ENCODE measurements at regions not wholly inside any gene's neighbourhood (a gene's known extent, or its start where the extent isn't known, plus 50 kb on each side); places are given as distances from the start of the nearest gene placed in this dataset.

GRCh38 chr20:6407163-6407562 lies 284.3 kb upstream of the FERMT1 start:
- Mint-ChIP-seq H3K27me3 (no peaks in the 10 kb centered on the region), H3K9me3 (peaks cover 2% of the 10 kb centered on the region), H3K4me1 (ENCODE audit: low read depth) (no peaks in the 10 kb centered on the region), H3K36me3 (ENCODE audit: low read depth) (no peaks in the 10 kb centered on the region), H3K27ac (no peak overlapping the region), H3K4me3 (no peak overlapping the region)
- H3K36me3 ChIP-seq (ENCODE audit: insufficient read depth, low read length) = no peaks in the 10 kb centered on the region
- ATAC-seq (ENCODE audit: poor library complexity) (no peak), DNase-seq (no peak)
- POLR2A ChIA-PET = no interaction called here
- intact Hi-C loops (cut with DNase I, micrococcal nuclease) = no loop called here
- TF ChIP-seq, protein P1, sequence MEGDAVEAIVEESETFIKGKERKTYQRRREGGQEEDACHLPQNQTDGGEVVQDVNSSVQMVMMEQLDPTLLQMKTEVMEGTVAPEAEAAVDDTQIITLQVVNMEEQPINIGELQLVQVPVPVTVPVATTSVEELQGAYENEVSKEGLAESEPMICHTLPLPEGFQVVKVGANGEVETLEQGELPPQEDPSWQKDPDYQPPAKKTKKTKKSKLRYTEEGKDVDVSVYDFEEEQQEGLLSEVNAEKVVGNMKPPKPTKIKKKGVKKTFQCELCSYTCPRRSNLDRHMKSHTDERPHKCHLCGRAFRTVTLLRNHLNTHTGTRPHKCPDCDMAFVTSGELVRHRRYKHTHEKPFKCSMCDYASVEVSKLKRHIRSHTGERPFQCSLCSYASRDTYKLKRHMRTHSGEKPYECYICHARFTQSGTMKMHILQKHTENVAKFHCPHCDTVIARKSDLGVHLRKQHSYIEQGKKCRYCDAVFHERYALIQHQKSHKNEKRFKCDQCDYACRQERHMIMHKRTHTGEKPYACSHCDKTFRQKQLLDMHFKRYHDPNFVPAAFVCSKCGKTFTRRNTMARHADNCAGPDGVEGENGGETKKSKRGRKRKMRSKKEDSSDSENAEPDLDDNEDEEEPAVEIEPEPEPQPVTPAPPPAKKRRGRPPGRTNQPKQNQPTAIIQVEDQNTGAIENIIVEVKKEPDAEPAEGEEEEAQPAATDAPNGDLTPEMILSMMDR (IDR thresholded peaks at IDR 0.05) = no peak
- no peaks in the 10 kb centered on the region for H3K4me1 ChIP-seq (ENCODE audit: insufficient read depth, low read length)
- H3K4me3 ChIP-seq (ENCODE audit: low read length) = no peak overlapping the region
- H3K27me3 ChIP-seq (ENCODE audit: control insufficient read depth in 1 of 2, insufficient read depth in 2 of 2, low read length in 2 of 2) = no peaks in the 10 kb centered on the region
- CTCF ChIA-PET = no interaction called here
- H3K9me3 ChIP-seq (ENCODE audit: control insufficient read depth in 1 of 2, insufficient read depth in 1 of 2, low read length in 2 of 2) = no peaks in the 10 kb centered on the region
- H3K27ac ChIP-seq (ENCODE audit: low read depth in 1 of 2, low read length in 2 of 2) = no peak overlapping the region

- TF ChIP-seq, protein P1 (IDR thresholded peaks at IDR 0.05) = no peak
- DNase-seq (no peak), ATAC-seq (ENCODE audit: poor library complexity) (no peak)
- Mint-ChIP-seq H3K36me3 (ENCODE audit: low read depth) (no peaks in the 10 kb centered on the region), H3K27me3 (peaks cover 5% of the 10 kb centered on the region), H3K27ac (no peak overlapping the region), H3K4me3 (no peak overlapping the region), H3K9me3 (no peaks in the 10 kb centered on the region), H3K4me1 (ENCODE audit: low read depth) (no peaks in the 10 kb centered on the region)
- H3K9me3 ChIP-seq (ENCODE audit: control insufficient read depth in 1 of 2, insufficient read depth in 1 of 2, low read length in 2 of 2) = no peaks in the 10 kb centered on the region
- no peaks in the 10 kb centered on the region for H3K27me3 ChIP-seq (ENCODE audit: control insufficient read depth in 1 of 2, insufficient read depth in 2 of 2, low read length in 2 of 2)
- no peak overlapping the region for H3K27ac ChIP-seq (ENCODE audit: low read depth in 1 of 2, low read length in 2 of 2)
- intact Hi-C loops (cut with DNase I, micrococcal nuclease) = no loop called here
- no peak overlapping the region for H3K4me3 ChIP-seq (ENCODE audit: low read length)
- no peaks in the 10 kb centered on the region for H3K36me3 ChIP-seq (ENCODE audit: insufficient read depth, low read length)
- ChIA-PET CTCF (no interaction called here), POLR2A (no interaction called here)
- no peaks in the 10 kb centered on the region for H3K4me1 ChIP-seq (ENCODE audit: insufficient read depth, low read length)
Measured at GRCh38 chr20:6401893-6402557, 279.2 kb upstream of the FERMT1 start.

DNA sequence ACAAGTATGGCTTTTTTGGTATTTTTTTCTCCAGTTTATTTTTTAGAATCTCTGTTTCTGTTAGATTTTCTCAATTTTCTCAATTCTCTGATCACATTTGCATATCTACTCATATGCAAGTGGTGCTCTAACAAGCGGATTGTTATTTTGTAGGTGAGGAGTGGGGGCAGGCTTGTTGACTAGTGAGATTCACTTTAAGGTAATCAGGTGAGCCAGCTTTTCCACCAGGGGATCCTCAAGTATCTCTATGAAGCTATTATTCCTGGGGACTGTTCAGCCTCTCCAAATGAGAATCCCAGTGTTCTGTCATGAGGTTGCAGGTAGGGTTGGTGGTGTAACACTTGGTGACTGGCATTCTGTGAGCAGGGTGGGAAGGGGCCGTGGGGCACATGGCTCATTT lies 274.3 kb upstream of the FERMT1 start:
- no peaks in the 10 kb centered on the region for H3K4me1 Mint-ChIP-seq (ENCODE audit: low read depth)
- H3K36me3 Mint-ChIP-seq (ENCODE audit: low read depth) = no peaks in the 10 kb centered on the region
- H3K4me3 Mint-ChIP-seq = no peak overlapping the region
- peaks cover 0 to 9% of the 10 kb centered on the region in 2 experiments for H3K9me3 ChIP-seq (ENCODE audit: control insufficient read depth in 1 of 2, insufficient read depth in 1 of 2, low read length in 2 of 2)
- DNase-seq (no peak), ATAC-seq (ENCODE audit: poor library complexity) (no peak)
- H3K27me3 Mint-ChIP-seq = peaks cover 5% of the 10 kb centered on the region
- no peaks in the 10 kb centered on the region for H3K36me3 ChIP-seq (ENCODE audit: insufficient read depth, low read length)
- TF ChIP-seq, protein P1 (IDR thresholded peaks at IDR 0.05) = no peak
- no peaks in the 10 kb centered on the region for H3K4me1 ChIP-seq (ENCODE audit: insufficient read depth, low read length)
- H3K4me3 ChIP-seq (ENCODE audit: low read length) = no peak overlapping the region
- ChIA-PET CTCF (no interaction called here), POLR2A (no interaction called here)
- no peak overlapping the region for H3K27ac ChIP-seq (ENCODE audit: low read depth in 1 of 2, low read length in 2 of 2)
- H3K9me3 Mint-ChIP-seq = no peaks in the 10 kb centered on the region
- intact Hi-C loops (cut with DNase I, micrococcal nuclease) = no loop called here
- H3K27ac Mint-ChIP-seq = no peak overlapping the region
- no peaks in the 10 kb centered on the region for H3K27me3 ChIP-seq (ENCODE audit: control insufficient read depth in 1 of 2, insufficient read depth in 2 of 2, low read length in 2 of 2)
